Dedifferentiated amniotic fluid mesenchymal stem cell (primary cell): ENCODE measurements at regions not wholly inside any gene's neighbourhood (a gene's known extent, or its start where the extent isn't known, plus 50 kb on each side); places are given as distances from the start of the nearest gene placed in this dataset.
"Not testable (repeated sequence)": the region's sequence is repeated elsewhere in the genome, so short reads cannot be mapped to it uniquely, and the experiment has no call there.

Source experiments
- DNase-seq: peaks from one replicate; pipeline ENCODE4 v3.0.0-alpha.2; 2016; ENCODE audit errors: extremely low spot score

- DNase-seq = not testable (repeated sequence)
Observed at GRCh38 chr21:13812191-13812590, 202.6 kb downstream of the POTED start.

GRCh38 chr21:13810559-13810958 is 201.0 kb downstream of the POTED start:
- DNase-seq = not testable (repeated sequence)

- not testable (repeated sequence) for DNase-seq
Observed at GRCh38 chr21:13806444-13806843, 196.9 kb downstream of the POTED start.

- DNase-seq = not testable (repeated sequence)
Observed at GRCh38 chr21:13802757-13803156, 193.2 kb downstream of the POTED start.
